ENCODE measurements at regions not wholly inside any gene's neighbourhood (a gene's known extent, or its start where the extent isn't known, plus 50 kb on each side); places are given as distances from the start of the nearest gene placed in this dataset.

GRCh38 chr1:173128742-173129141 lies 78.0 kb upstream of the TNFSF18 start:
- Histone ChIP-seq H3K4me1 (peaks cover 44% of the 10 kb centered on the region), H3K36me3 (ENCODE audit: control insufficient read depth, insufficient read depth, low read length) (no peaks in the 10 kb centered on the region), H3K4me3 (ENCODE audit: low read depth, low read length) (no peak overlapping the region), H3K9me3 (peaks cover 5% of the 10 kb centered on the region; the same call in 1 of the 2 replicates), H3K27me3 (replicated peaks; ENCODE audit: control insufficient read depth, insufficient read depth, low read length) (no peaks in the 10 kb centered on the region)
- H3K27ac Mint-ChIP-seq (ENCODE audit: unreplicated experiment) = peak overlapping the region; percentile 77
- TF ChIP-seq CTCF (IDR thresholded peaks at IDR 0.05; ENCODE audit: insufficient read depth in 1 of 2, low read depth in 1 of 2, low read length in 1 of 2, severe bottlenecking in 1 of 2, unreplicated experiment in 1 of 2) = no peak
- ChIA-PET CTCF (no interaction called here), POLR2A (no interaction called here)
- DNase-seq = peak in 1 of 2 experiments; percentile 7
- H3K36me3 Mint-ChIP-seq (ENCODE audit: insufficient read depth, unreplicated experiment) = peaks cover 5% of the 10 kb centered on the region
- no TSS peak for BruUV-seq (replicated peaks)
- intact Hi-C loops (cut with micrococcal nuclease; ENCODE audit: unreplicated experiment) = loop anchor here (5.0 kb wide), 2 partner anchors 74 to 301 kb away; no protein-coding TSS in a partner anchor
- peak overlapping the region; percentile 56 for H3K4me3 Mint-ChIP-seq (ENCODE audit: unreplicated experiment)
- H3K27me3 Mint-ChIP-seq (ENCODE audit: insufficient read depth, unreplicated experiment) = no peaks in the 10 kb centered on the region
- H3K4me1 Mint-ChIP-seq (ENCODE audit: low read depth, unreplicated experiment) = peaks cover 40% of the 10 kb centered on the region
- peaks cover 24% of the 10 kb centered on the region for H3K9me3 Mint-ChIP-seq (ENCODE audit: unreplicated experiment)

- peaks cover 13% of the 10 kb centered on the region for H3K36me3 Mint-ChIP-seq (ENCODE audit: insufficient read depth, unreplicated experiment)
- DNase-seq = peak; percentile 56 to 72
- TF ChIP-seq CTCF (IDR thresholded peaks at IDR 0.05; ENCODE audit: insufficient read depth in 1 of 2, low read depth in 1 of 2, low read length in 1 of 2, severe bottlenecking in 1 of 2, unreplicated experiment in 1 of 2) = no peak
- BruUV-seq (replicated peaks) = no TSS peak
- ChIA-PET POLR2A (no interaction called here), CTCF (no interaction called here)
- peak overlapping the region; percentile 56 for H3K4me3 Mint-ChIP-seq (ENCODE audit: unreplicated experiment)
- Histone ChIP-seq H3K27me3 (replicated peaks; ENCODE audit: control insufficient read depth, insufficient read depth, low read length) (no peaks in the 10 kb centered on the region), H3K9me3 (peaks cover 5% of the 10 kb centered on the region; the same call in 1 of the 2 replicates), H3K36me3 (ENCODE audit: control insufficient read depth, insufficient read depth, low read length) (no peaks in the 10 kb centered on the region), H3K4me3 (ENCODE audit: low read depth, low read length) (no peak overlapping the region), H3K4me1 (peaks cover 54% of the 10 kb centered on the region)
- no peaks in the 10 kb centered on the region for H3K27me3 Mint-ChIP-seq (ENCODE audit: insufficient read depth, unreplicated experiment)
- peaks cover 24% of the 10 kb centered on the region for H3K9me3 Mint-ChIP-seq (ENCODE audit: unreplicated experiment)
- intact Hi-C loops (cut with micrococcal nuclease; ENCODE audit: unreplicated experiment) = loop anchor here (5.0 kb wide), 2 partner anchors 75 to 300 kb away; no protein-coding TSS in a partner anchor
- H3K4me1 Mint-ChIP-seq (ENCODE audit: low read depth, unreplicated experiment) = peaks cover 51% of the 10 kb centered on the region
- H3K27ac Mint-ChIP-seq (ENCODE audit: unreplicated experiment) = peak overlapping the region; percentile 77
Observed at GRCh38 chr1:173127369-173128307, 76.9 kb upstream of the TNFSF18 start.

- ChIA-PET CTCF (no interaction called here), POLR2A (no interaction called here)
- TF ChIP-seq CTCF (IDR thresholded peaks at IDR 0.05; ENCODE audit: insufficient read depth in 1 of 2, low read depth in 1 of 2, low read length in 1 of 2, severe bottlenecking in 1 of 2, unreplicated experiment in 1 of 2) = no peak
- no peaks in the 10 kb centered on the region for H3K27me3 ChIP-seq (replicated peaks; ENCODE audit: control insufficient read depth, insufficient read depth, low read length)
- Mint-ChIP-seq H3K4me1 (ENCODE audit: low read depth, unreplicated experiment) (peaks cover 54% of the 10 kb centered on the region), H3K36me3 (ENCODE audit: insufficient read depth, unreplicated experiment) (peaks cover 7% of the 10 kb centered on the region), H3K27me3 (ENCODE audit: insufficient read depth, unreplicated experiment) (no peaks in the 10 kb centered on the region), H3K9me3 (ENCODE audit: unreplicated experiment) (peaks cover 24% of the 10 kb centered on the region), H3K27ac (ENCODE audit: unreplicated experiment) (no peak overlapping the region), H3K4me3 (ENCODE audit: unreplicated experiment) (no peak overlapping the region)
- no peak overlapping the region for H3K4me3 ChIP-seq (ENCODE audit: low read depth, low read length)
- no peak for DNase-seq
- BruUV-seq (replicated peaks) = no TSS peak
- H3K36me3 ChIP-seq (ENCODE audit: control insufficient read depth, insufficient read depth, low read length) = no peaks in the 10 kb centered on the region
- peaks cover 5% of the 10 kb centered on the region; the same call in 1 of the 2 replicates for H3K9me3 ChIP-seq
- intact Hi-C loops (cut with micrococcal nuclease; ENCODE audit: unreplicated experiment) = loop anchor here (5.0 kb wide), 2 partner anchors 76 to 299 kb away; no protein-coding TSS in a partner anchor
- peaks cover 66% of the 10 kb centered on the region for H3K4me1 ChIP-seq
Observed at GRCh38 chr1:173126421-173126820, 75.7 kb upstream of the TNFSF18 start.

All from Caco-2 (cell line).